Caco-2 (cell line): ENCODE measurements at regions not wholly inside any gene's neighbourhood (a gene's known extent, or its start where the extent isn't known, plus 50 kb on each side); places are given as distances from the start of the nearest gene placed in this dataset.

Source experiments
- BruUV-seq: library from RNA; stranded (reverse); fragments of 400-500 nt; replicated peaks from 2 replicates; lab custom pipeline; 2021; lab: Mats Ljungman, UMichigan
- CTCF ChIA-PET: fragments of 300-600 bp; sonication (Branson Sonifier 250); formaldehyde crosslinking; loops from one replicate; lab custom pipeline; 2022; ENCODE audit warnings: antibody characterized with exemption; lab: Charles Lee
- POLR2A ChIA-PET: fragments of 300-600 bp; sonication (Branson Sonifier 250); formaldehyde crosslinking; loops from one replicate; lab custom pipeline; 2022; ENCODE audit warnings: antibody characterized with exemption; lab: Charles Lee
- DNase-seq, 2 experiments: peaks; one replicate each; pipeline versions ENCODE4 v3.0.0 to v3.0.0-alpha.2; 2020 to 2022
- H3K27me3 ChIP-seq: replicated peaks from 2 replicates; pipeline ENCODE4 v1.6.0; 2011; ENCODE audit warnings: low read length; ENCODE audit not compliant: control insufficient read depth, insufficient read depth
- H3K36me3 ChIP-seq: 2 replicates; pipeline ENCODE4 v1.5.1; 2011; ENCODE audit warnings: low read length; ENCODE audit not compliant: control insufficient read depth, insufficient read depth
- H3K4me1 ChIP-seq: fragments of 250-450 bp; sonication (Bioruptor Pico); 2 replicates; pipeline ENCODE4 v1.5.1; 2020; ENCODE audit warnings: mild to moderate bottlenecking
- H3K4me3 ChIP-seq: 2 replicates; pipeline ENCODE4 v1.5.1; 2011; ENCODE audit warnings: low read depth, mild to moderate bottlenecking, control low read depth, low read length
- H3K9me3 ChIP-seq: fragments of 250-450 bp; sonication (Bioruptor Pico); 2 replicates; pipeline ENCODE4 v1.5.1; 2020; ENCODE audit warnings: mild to moderate bottlenecking, moderate library complexity
- H3K27ac Mint-ChIP-seq: one replicate; pipeline ENCODE4 v1.8.0; 2022; ENCODE audit warnings: mixed read lengths; ENCODE audit not compliant: unreplicated experiment
- H3K27me3 Mint-ChIP-seq: one replicate; pipeline ENCODE4 v1.8.0; 2022; ENCODE audit warnings: mixed read lengths; ENCODE audit not compliant: insufficient read depth, unreplicated experiment
- H3K36me3 Mint-ChIP-seq: one replicate; pipeline ENCODE4 v1.8.0; 2022; ENCODE audit warnings: mild to moderate bottlenecking, mixed read lengths; ENCODE audit not compliant: insufficient read depth, unreplicated experiment
- H3K4me1 Mint-ChIP-seq: one replicate; pipeline ENCODE4 v1.8.0; 2022; ENCODE audit warnings: low read depth, mixed read lengths; ENCODE audit not compliant: unreplicated experiment
- H3K4me3 Mint-ChIP-seq: one replicate; pipeline ENCODE4 v1.8.0; 2022; ENCODE audit warnings: mild to moderate bottlenecking, moderate library complexity, mixed read lengths; ENCODE audit not compliant: unreplicated experiment
- H3K9me3 Mint-ChIP-seq: one replicate; pipeline ENCODE4 v1.8.0; 2022; ENCODE audit warnings: mixed read lengths; ENCODE audit not compliant: unreplicated experiment
- CTCF ChIP-seq, 2 experiments: fragments of 200-600 bp in 1 of 2; IDR thresholded peaks; 1 replicate in 1 of 2; 2 replicates in 1 of 2; pipeline versions ENCODE4 v1.5.1 to v1.8.0; 2011 to 2022; ENCODE audit warnings: antibody characterized with exemption in 1 of 2, control low read depth in 1 of 2, inconsistent platforms in 1 of 2, low read depth in 1 of 2, low read length in 1 of 2, mild to moderate bottlenecking in 1 of 2, moderate library complexity in 1 of 2; ENCODE audit not compliant: insufficient read depth in 1 of 2, severe bottlenecking in 1 of 2, unreplicated experiment in 1 of 2
- intact Hi-C: fragments of 100-400 bp; cut with micrococcal nuclease; formaldehyde crosslinking; loops from one replicate; pipeline ENCODE4 v1.10.0; 2022; ENCODE audit not compliant: unreplicated experiment

GRCh38 chr19:31533114-31533513 lies 183.9 kb upstream of the TSHZ3 start:
- Mint-ChIP-seq H3K4me3 (no peak overlapping the region), H3K27ac (no peak overlapping the region), H3K9me3 (no peaks in the 10 kb centered on the region), H3K4me1 (no peaks in the 10 kb centered on the region), H3K27me3 (peaks cover 13% of the 10 kb centered on the region), H3K36me3 (no peaks in the 10 kb centered on the region)
- no peak for DNase-seq
- no peaks in the 10 kb centered on the region; the same call in 1 of the 2 replicates for H3K9me3 ChIP-seq
- intact Hi-C loops = no loop called here
- CTCF ChIA-PET = no interaction called here
- no peak for TF ChIP-seq CTCF (IDR thresholded peaks at IDR 0.05; ENCODE audit: insufficient read depth in 1 of 2, low read depth in 1 of 2, low read length in 1 of 2, severe bottlenecking in 1 of 2, unreplicated experiment in 1 of 2)
- POLR2A ChIA-PET = no interaction called here
- no peaks in the 10 kb centered on the region for H3K4me1 ChIP-seq
- no peaks in the 10 kb centered on the region for H3K36me3 ChIP-seq
- no TSS peak for BruUV-seq
- no peaks in the 10 kb centered on the region for H3K27me3 ChIP-seq
- H3K4me3 ChIP-seq = no peak overlapping the region

- intact Hi-C loops = no loop called here
- no TSS peak for BruUV-seq
- no peak overlapping the region for H3K4me3 Mint-ChIP-seq
- ChIA-PET POLR2A (no interaction called here), CTCF (no interaction called here)
- Histone ChIP-seq H3K36me3 (no peaks in the 10 kb centered on the region), H3K4me3 (no peak overlapping the region), H3K9me3 (no peaks in the 10 kb centered on the region; the same call in 1 of the 2 replicates), H3K27me3 (no peaks in the 10 kb centered on the region), H3K4me1 (no peaks in the 10 kb centered on the region)
- TF ChIP-seq CTCF (IDR thresholded peaks at IDR 0.05; ENCODE audit: insufficient read depth in 1 of 2, low read depth in 1 of 2, low read length in 1 of 2, severe bottlenecking in 1 of 2, unreplicated experiment in 1 of 2) = no peak
- no peaks in the 10 kb centered on the region for H3K4me1 Mint-ChIP-seq
- no peaks in the 10 kb centered on the region for H3K9me3 Mint-ChIP-seq
- no peak overlapping the region for H3K27ac Mint-ChIP-seq
- H3K27me3 Mint-ChIP-seq = peaks cover 14% of the 10 kb centered on the region
- no peaks in the 10 kb centered on the region for H3K36me3 Mint-ChIP-seq
- DNase-seq = no peak
Measured at GRCh38 chr19:31534231-31534630, 185.0 kb upstream of the TSHZ3 start.

- H3K4me1 Mint-ChIP-seq = no peaks in the 10 kb centered on the region
- no TSS peak for BruUV-seq
- DNase-seq = no peak
- Histone ChIP-seq H3K27me3 (no peaks in the 10 kb centered on the region), H3K9me3 (no peaks in the 10 kb centered on the region; the same call in 1 of the 2 replicates), H3K4me3 (no peak overlapping the region), H3K4me1 (no peaks in the 10 kb centered on the region), H3K36me3 (no peaks in the 10 kb centered on the region)
- ChIA-PET POLR2A (no interaction called here), CTCF (no interaction called here)
- H3K4me3 Mint-ChIP-seq = no peak overlapping the region
- peaks cover 14% of the 10 kb centered on the region for H3K27me3 Mint-ChIP-seq
- TF ChIP-seq CTCF (IDR thresholded peaks at IDR 0.05; ENCODE audit: insufficient read depth in 1 of 2, low read depth in 1 of 2, low read length in 1 of 2, severe bottlenecking in 1 of 2, unreplicated experiment in 1 of 2) = no peak
- no peaks in the 10 kb centered on the region for H3K9me3 Mint-ChIP-seq
- intact Hi-C loops = no loop called here
- H3K27ac Mint-ChIP-seq = no peak overlapping the region
- H3K36me3 Mint-ChIP-seq = no peaks in the 10 kb centered on the region
Measured at GRCh38 chr19:31534786-31535657, 185.8 kb upstream of the TSHZ3 start.
